NCI-H146 treated with DMSO at 0.1 percent for 48 hours (cell line): ENCODE measurements at regions not wholly inside any gene's neighbourhood (a gene's known extent, or its start where the extent isn't known, plus 50 kb on each side); places are given as distances from the start of the nearest gene placed in this dataset.
A peak's percentile ranks its signal among the peaks of the same experiment; 100 is the strongest.

Experiments
- DNase-seq: peaks from one replicate; lab custom pipeline; 2025; ENCODE audit not compliant: unreplicated experiment; lab: John Stamatoyannopoulos, UW

DNA sequence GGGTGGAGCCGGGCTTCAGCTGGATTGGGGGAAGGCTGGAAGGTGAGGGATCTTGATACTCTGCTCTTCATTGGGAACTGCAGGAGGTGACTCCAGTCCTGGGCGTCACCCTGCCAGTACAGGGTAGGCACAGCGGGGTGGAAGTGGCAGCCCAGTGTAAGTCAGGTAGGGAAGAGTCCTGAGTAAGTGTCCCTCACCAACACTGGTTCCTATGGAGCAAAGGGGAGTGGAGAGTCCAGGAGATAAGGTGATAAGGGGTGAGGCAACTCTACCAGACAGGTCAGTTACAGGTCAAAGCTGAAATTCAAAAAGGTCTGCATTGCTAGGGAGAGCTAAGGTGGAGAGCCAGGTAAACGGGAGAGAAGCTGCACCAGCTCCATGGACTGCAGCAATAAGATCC is 145.6 kb upstream of the NFE2L3 start:
- no peak for DNase-seq

DNA sequence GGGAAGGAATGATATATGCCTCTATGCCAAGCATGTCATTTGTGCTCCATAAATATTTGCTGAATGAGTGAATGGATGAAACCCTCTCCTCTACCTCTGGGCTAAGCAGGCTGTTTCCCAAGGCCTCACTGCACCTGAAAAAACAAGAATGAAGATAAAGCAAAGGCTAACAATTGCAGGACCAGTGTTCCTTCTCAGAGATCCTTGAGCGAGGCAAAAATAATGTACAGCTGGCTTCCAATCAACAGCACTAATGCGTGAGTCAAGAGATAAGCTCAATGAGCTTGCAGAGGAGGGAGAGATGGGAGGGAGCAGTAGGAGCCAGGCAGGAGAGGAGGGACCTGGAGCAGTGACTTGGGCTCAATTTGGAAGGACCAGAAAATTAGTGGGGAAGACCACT is 144.5 kb upstream of the NFE2L3 start:
- no peak for DNase-seq

GRCh38 chr7:26008428-26008827 is 143.6 kb upstream of the NFE2L3 start:
- no peak for DNase-seq

DNA sequence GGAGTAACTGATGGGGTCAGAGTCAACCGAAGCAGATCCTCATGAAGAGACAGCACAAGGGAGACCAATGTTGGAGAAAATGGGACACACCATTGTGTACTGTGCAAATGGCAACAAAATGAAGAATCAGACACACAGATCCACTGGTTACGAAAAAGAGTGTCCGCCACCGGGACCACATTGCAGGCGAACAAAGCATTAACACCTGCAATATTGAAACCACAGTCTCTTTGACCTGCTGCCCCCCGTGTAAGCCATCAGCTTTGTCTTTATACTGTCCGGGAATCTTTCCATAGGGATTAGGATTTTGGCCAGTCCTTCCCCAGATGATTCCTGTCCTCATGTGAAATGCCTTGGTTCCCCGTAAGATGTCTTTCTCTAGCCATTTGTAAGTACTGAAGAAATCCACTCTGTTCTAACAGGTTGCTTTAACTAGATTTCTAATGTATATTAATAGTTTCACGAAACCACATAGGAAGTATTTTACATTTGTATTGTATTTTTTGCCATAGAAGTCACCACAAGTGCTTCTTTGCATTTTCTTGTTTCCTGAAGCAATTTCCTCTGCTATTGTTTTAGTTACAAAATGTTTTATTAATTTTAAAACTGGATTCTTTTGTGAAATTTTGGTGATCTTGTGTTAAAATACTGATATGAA is 140.8 kb upstream of the NFE2L3 start:
- no peak for DNase-seq

GRCh38 chr7:26013551-26014083 is 138.4 kb upstream of the NFE2L3 start:
- DNase-seq = peak; percentile 14

- no peak for DNase-seq
These were observed 129.0 kb upstream of the NFE2L3 start for GRCh38 chr7:26022982-26023381.

DNA sequence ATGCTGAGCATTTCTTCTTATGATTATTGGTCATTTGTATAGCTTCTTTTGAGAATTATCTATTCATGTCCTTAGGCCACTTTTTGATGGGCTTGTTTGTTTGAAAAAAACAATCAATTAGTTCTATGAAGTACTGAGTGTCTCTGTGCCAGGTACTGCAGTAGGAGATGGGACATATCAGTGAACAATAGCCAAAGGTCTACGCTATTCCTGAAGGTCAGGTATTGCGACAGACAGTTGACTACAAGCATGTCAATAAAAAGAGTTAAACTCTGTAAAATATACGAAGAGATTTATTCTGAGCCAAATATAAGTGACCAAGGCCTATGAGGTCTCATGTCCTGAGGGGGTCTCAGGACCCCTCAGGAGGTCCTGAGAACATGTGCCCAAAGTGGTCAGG is 122.1 kb upstream of the NFE2L3 start:
- no peak for DNase-seq

GRCh38 chr7:26034391-26034790 is 117.6 kb upstream of the NFE2L3 start:
- DNase-seq = no peak

- DNase-seq = no peak
These were observed 116.4 kb upstream of the NFE2L3 start for GRCh38 chr7:26035552-26035951.

GRCh38 chr7:26036092-26036491 is 115.9 kb upstream of the NFE2L3 start:
- DNase-seq = no peak

DNA sequence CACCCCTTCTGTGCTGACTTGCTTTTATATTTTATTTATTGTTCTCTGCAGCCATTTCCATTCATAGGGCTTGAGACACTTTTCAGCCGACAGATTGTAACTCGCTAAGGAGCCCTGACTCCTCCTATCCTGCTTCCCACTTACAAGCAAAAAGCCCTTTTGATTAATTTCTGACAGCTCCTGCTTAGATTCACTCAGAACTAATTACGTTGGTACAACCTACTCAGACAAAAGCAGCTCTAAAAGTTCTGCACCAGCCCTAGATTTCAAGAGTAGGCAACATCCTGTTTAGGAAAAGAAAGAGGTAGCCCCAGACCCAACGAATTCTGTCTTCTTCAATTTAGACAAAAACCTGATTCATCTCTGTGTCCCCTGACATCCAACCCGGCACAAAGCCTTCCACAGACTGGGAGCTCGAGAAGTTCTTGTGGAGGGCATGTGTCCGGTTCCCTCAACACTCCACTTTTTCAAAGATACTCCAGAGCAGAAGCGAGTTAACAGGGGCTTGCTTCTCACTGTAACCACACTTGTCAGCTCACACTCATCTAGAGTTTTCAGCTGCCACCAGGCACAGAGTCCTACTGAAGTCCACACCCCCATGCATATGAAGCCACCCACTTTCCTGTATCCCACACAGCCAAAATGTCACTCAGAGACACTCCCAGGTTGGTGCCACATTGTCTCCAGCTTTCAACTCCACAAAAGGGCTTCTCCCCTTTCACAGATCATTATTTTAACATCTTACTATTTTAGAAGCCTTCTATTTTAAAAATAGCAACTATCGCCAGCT is 113.6 kb upstream of the NFE2L3 start:
- no peak for DNase-seq

GRCh38 chr7:26040085-26040484 is 111.9 kb upstream of the NFE2L3 start:
- no peak for DNase-seq

GRCh38 chr7:26042237-26042636 is 109.8 kb upstream of the NFE2L3 start:
- DNase-seq = no peak

- no peak for DNase-seq
These were observed 108.2 kb upstream of the NFE2L3 start for GRCh38 chr7:26043801-26044200.

DNA sequence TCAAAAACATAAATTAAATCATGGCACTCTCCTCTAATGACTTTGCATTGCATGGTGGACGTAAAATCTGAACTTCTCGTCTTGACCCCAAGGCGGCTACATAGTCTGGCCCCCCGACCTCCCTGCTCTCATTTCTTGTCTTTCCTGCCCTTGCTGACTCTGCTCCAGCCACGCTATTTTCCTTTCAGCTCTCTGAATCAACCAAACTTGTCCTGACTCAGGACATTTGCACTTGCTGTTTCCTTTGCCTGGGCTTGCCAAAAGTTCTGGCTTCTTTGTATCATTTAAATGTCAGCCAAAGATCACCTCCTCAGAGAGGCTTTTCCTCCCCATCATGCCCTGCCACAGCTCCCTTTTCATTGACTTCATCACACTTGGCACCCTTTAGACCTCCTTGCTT is 107.7 kb upstream of the NFE2L3 start:
- no peak for DNase-seq

- no peak for DNase-seq
These were observed 105.8 kb upstream of the NFE2L3 start for GRCh38 chr7:26046150-26046549.

GRCh38 chr7:26046878-26047277 is 105.1 kb upstream of the NFE2L3 start:
- DNase-seq = no peak

GRCh38 chr7:26048663-26049062 is 103.3 kb upstream of the NFE2L3 start:
- DNase-seq = no peak

DNA sequence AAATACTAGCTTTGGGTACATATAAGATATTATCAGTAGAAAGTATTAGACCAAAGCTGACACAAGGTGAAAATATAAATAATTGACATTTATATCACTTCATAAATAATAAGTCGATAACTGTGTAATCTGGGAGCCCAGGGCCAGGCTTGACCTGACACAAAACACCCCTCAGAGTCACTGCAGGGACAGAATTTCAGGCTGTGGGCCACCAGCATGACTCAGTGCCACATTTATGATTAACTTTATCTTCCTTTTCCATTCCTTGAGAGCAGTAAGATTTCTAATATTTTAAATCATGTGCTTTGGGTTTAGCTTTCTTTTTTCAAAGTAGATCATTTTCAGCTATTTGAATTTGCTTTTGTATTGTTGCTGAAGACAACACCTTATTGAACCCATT is 102.9 kb upstream of the NFE2L3 start:
- DNase-seq = no peak

DNA sequence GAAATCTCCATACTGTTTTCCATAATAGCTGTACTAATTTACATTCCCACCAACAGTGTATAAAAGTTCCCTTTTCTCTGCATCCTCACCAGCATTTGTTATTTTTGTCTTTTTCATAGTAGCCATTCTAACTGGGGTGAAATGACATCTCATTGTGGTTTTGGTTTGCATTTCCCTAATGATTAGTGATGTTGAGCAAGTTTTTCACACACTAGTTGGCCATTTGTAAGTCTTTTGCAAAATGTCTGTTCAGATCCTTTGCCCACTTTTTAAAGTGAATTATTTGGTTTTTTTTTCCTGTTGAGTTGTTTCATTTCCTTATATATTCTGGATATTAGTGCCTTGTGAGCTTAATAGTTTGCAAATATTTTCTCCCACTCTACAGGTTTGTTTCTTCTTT is 101.0 kb upstream of the NFE2L3 start:
- no peak for DNase-seq

- no peak for DNase-seq
These were observed 99.3 kb upstream of the NFE2L3 start for GRCh38 chr7:26052706-26053105.

DNA sequence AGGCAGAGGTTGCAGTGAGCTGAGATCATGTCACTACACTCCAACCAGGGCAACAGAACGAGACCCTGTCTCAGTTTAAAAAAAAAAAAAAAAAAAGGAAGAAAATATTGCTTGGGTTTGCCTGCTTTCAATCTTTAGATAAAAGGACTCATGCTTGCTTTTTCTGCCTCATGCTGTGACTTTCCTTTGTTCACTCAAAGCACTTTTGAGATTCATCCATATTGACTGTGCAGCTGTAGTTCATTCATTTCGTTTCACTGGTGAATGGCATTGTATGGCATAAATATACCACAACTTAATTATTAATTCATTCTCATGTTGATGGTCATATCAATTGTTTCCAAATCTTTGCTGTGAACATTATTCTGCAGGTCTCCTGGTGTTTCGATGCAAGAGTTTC is 97.6 kb upstream of the NFE2L3 start:
- DNase-seq = peak; percentile 75

DNA sequence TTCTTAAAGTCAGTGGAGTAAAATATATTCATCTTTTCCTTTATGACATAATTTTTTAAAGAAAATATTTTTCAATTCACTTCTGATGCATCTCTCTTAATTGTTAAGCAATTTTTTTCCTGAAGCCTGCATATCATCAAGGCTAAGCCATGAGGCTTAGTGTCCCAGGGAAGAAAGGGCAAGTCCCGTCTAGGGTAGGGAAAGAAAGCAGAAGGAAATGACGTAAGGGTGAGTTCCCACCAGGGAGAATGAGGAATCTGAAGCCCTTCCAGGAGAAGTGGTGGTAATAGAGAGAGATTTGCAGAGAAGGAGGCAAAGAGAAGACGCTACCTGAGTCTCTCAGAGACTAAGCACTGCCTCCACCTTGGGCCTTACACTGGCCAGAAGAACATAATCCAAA is 96.8 kb upstream of the NFE2L3 start:
- DNase-seq = no peak
